Neural cell (in vitro differentiated cells): ENCODE measurements at regions not wholly inside any gene's neighbourhood (a gene's known extent, or its start where the extent isn't known, plus 50 kb on each side); places are given as distances from the start of the nearest gene placed in this dataset.

Experiments used
- H2AFZ ChIP-seq: fragments of 200-600, 300-800 bp; sonication (generic), shearing (Covaris generic); 2 replicates; pipeline ENCODE4 v1.6.0; 2014; ENCODE audit warnings: low read depth, mild to moderate bottlenecking, antibody characterized with exemption, low read length, moderate library complexity
- H3F3A ChIP-seq: fragments of 200-600 bp; shearing (Covaris generic); 2 replicates; pipeline ENCODE4 v1.6.1; 2016; ENCODE audit warnings: mild to moderate bottlenecking, moderate library complexity, mixed read lengths, antibody characterized with exemption, low read length; ENCODE audit not compliant: insufficient read depth, poor library complexity, severe bottlenecking
- H3K27ac ChIP-seq: fragments of 200-600, 300-800 bp; sonication (generic), shearing (Covaris generic); 2 replicates; pipeline ENCODE4 v1.5.1; 2014; ENCODE audit warnings: mild to moderate bottlenecking, low read length, moderate library complexity
- H3K27me3 ChIP-seq: fragments of 300-800, 200-600 bp; sonication (generic), shearing (Covaris generic); 2 replicates; pipeline ENCODE4 v1.6.0; 2014; ENCODE audit warnings: mild to moderate bottlenecking, low read depth, low read length, moderate library complexity; ENCODE audit not compliant: insufficient read depth
- H3K36me3 ChIP-seq: fragments of 300-800, 200-600 bp; sonication (generic), shearing (Covaris generic); 2 replicates; pipeline ENCODE4 v1.5.1; 2014; ENCODE audit warnings: mild to moderate bottlenecking, antibody characterized with exemption, low read length, moderate library complexity; ENCODE audit not compliant: insufficient read depth
- H3K4me2 ChIP-seq: fragments of 300-800, 200-600 bp; sonication (generic), shearing (Covaris generic); 2 replicates; pipeline ENCODE4 v1.6.0; 2014; ENCODE audit warnings: mild to moderate bottlenecking, low read length
- H3K4me3 ChIP-seq: fragments of 300-800, 200-600 bp; sonication (generic), shearing (Covaris generic); 2 replicates; pipeline ENCODE4 v1.5.1; 2014; ENCODE audit warnings: mild to moderate bottlenecking, low read length, moderate library complexity
- H3K79me2 ChIP-seq: fragments of 200-600 bp; shearing (Covaris generic); replicated peaks from 2 replicates; pipeline ENCODE4 v1.6.0; 2014; ENCODE audit warnings: mild to moderate bottlenecking, low read length, moderate library complexity; ENCODE audit not compliant: insufficient read depth
- H3K9ac ChIP-seq: fragments of 300-800, 200-600 bp; sonication (generic), shearing (Covaris generic); 2 replicates; pipeline ENCODE4 v1.6.1; 2016; ENCODE audit warnings: mild to moderate bottlenecking, low read length, mixed read lengths
- H3K9me2 ChIP-seq: fragments of 200-600 bp; shearing (Covaris generic); 2 replicates; pipeline ENCODE4 v1.6.1; 2016; ENCODE audit warnings: mild to moderate bottlenecking, low read length, mixed read lengths; ENCODE audit not compliant: insufficient read depth
- H3K9me3 ChIP-seq: fragments of 200-600, 300-800 bp; sonication (generic), shearing (Covaris generic); 2 replicates; pipeline ENCODE4 v1.6.1; 2016; ENCODE audit warnings: mild to moderate bottlenecking, mixed run types, low read length, moderate library complexity, mixed read lengths
- H4K20me1 ChIP-seq: fragments of 200-600 bp; shearing (Covaris generic); 2 replicates; pipeline ENCODE4 v1.6.1; 2016; ENCODE audit warnings: mild to moderate bottlenecking, mixed run types; ENCODE audit not compliant: insufficient read depth
- CTCF ChIP-seq: fragments of 450-650 bp; IDR thresholded peaks from 2 replicates; pipeline ENCODE4 v1.5.1; 2014; ENCODE audit warnings: antibody characterized with exemption, mild to moderate bottlenecking, moderate library complexity; ENCODE audit not compliant: poor library complexity, severe bottlenecking
- EP300 ChIP-seq: fragments of 450-650 bp; conservative IDR thresholded peaks from 2 replicates; pipeline ENCODE4 v1.6.1; 2014; ENCODE audit warnings: antibody characterized with exemption, mild to moderate bottlenecking, moderate library complexity; ENCODE audit not compliant: poor library complexity, severe bottlenecking
- EZH2 ChIP-seq: fragments of 200-600, 300-800 bp; shearing (Covaris generic), sonication (generic); IDR thresholded peaks from 2 replicates; pipeline ENCODE4 v1.6.1; 2014; ENCODE audit warnings: antibody characterized with exemption, low read length, borderline replicate concordance, mild to moderate bottlenecking; ENCODE audit not compliant: insufficient read depth, poor library complexity, severe bottlenecking
- MXI1 ChIP-seq: fragments of 450-650 bp; conservative IDR thresholded peaks from 2 replicates; pipeline ENCODE4 v1.6.1; 2014; ENCODE audit warnings: antibody characterized with exemption, mild to moderate bottlenecking; ENCODE audit not compliant: poor library complexity, severe bottlenecking
- POLR2AphosphoS5 ChIP-seq: IDR thresholded peaks from 2 replicates; pipeline ENCODE4 v1.6.1; 2012
- RAD21 ChIP-seq: fragments of 450-650 bp; conservative IDR thresholded peaks from 2 replicates; pipeline ENCODE4 v1.6.1; 2014; ENCODE audit warnings: antibody characterized with exemption, mild to moderate bottlenecking, moderate library complexity
- REST ChIP-seq: IDR thresholded peaks from 2 replicates; pipeline ENCODE4 v1.6.1; 2012; ENCODE audit warnings: borderline replicate concordance
- SMC3 ChIP-seq: fragments of 450-650 bp; conservative IDR thresholded peaks from 2 replicates; pipeline ENCODE4 v1.6.1; 2014; ENCODE audit warnings: antibody characterized with exemption, mild to moderate bottlenecking, moderate library complexity; ENCODE audit not compliant: poor library complexity
- TAF1 ChIP-seq: IDR thresholded peaks from 2 replicates; pipeline ENCODE4 v1.6.1; 2012; ENCODE audit warnings: low read depth

GRCh38 chr6:25058941-25059340 is 123.2 kb upstream of the RIPOR2 start:
- Histone ChIP-seq H3K9me2 (no peaks in the 10 kb centered on the region), H3K79me2 (no peaks in the 10 kb centered on the region), H4K20me1 (no peaks in the 10 kb centered on the region), H3K4me2 (no peak overlapping the region), H3K36me3 (no peaks in the 10 kb centered on the region), H3K4me3 (no peak overlapping the region), H3F3A (no peaks in the 10 kb centered on the region), H2AFZ (no peak overlapping the region), H3K9me3 (no peaks in the 10 kb centered on the region), H3K9ac (no peak overlapping the region), H3K27me3 (no peaks in the 10 kb centered on the region), H3K27ac (no peak overlapping the region)
- TF ChIP-seq SMC3 (no peak), MXI1 (no peak), CTCF (no peak)

GRCh38 chr6:25060522-25060921 is 124.8 kb upstream of the RIPOR2 start:
- no peak overlapping the region for H3K9ac ChIP-seq
- no peak overlapping the region for H2AFZ ChIP-seq
- no peak overlapping the region for H3K27ac ChIP-seq
- no peak overlapping the region for H3K4me2 ChIP-seq
- no peaks in the 10 kb centered on the region for H3K79me2 ChIP-seq
- no peaks in the 10 kb centered on the region for H3K9me3 ChIP-seq
- TF ChIP-seq EZH2, result no peak
- TF ChIP-seq MXI1, result no peak
- TF ChIP-seq TAF1, result no peak
- TF ChIP-seq SMC3, result no peak
- no peak for TF ChIP-seq REST
- TF ChIP-seq EP300, result no peak
- no peak for TF ChIP-seq RAD21
- no peak for TF ChIP-seq CTCF
- no peak for TF ChIP-seq POLR2AphosphoS5
- no peaks in the 10 kb centered on the region for H3K36me3 ChIP-seq
- H3K4me3 ChIP-seq, result no peak overlapping the region
- H3F3A ChIP-seq, result no peaks in the 10 kb centered on the region
- H3K27me3 ChIP-seq, result no peaks in the 10 kb centered on the region
- no peaks in the 10 kb centered on the region for H3K9me2 ChIP-seq
- no peaks in the 10 kb centered on the region for H4K20me1 ChIP-seq
